Activated T-helper 2 cell treated with anti-CD3 and anti-CD28 coated beads, Interferon-gamma antibody, Interleukin-2, Interleukin-4, amounts not matched to agents 10 μg/mL and 5 μg/mL and 100 μg/mL, durations not matched to agents 14 hours and 24 hours and 36 hours (primary cell): ENCODE measurements at regions not wholly inside any gene's neighbourhood (a gene's known extent, or its start where the extent isn't known, plus 50 kb on each side); places are given as distances from the start of the nearest gene placed in this dataset.

Source experiments
- DNase-seq: peaks from one replicate; pipeline ENCODE4 v3.0.0; 2021; ENCODE audit warnings: low spot score
- H3K27ac Mint-ChIP-seq: one replicate; pipeline ENCODE4 v1.8.0; 2021; ENCODE audit warnings: mixed read lengths
- H3K27me3 Mint-ChIP-seq: one replicate; pipeline ENCODE4 v1.8.0; 2021; ENCODE audit warnings: low read depth, mixed read lengths
- H3K36me3 Mint-ChIP-seq: one replicate; pipeline ENCODE4 v1.8.0; 2021; ENCODE audit warnings: low read depth, mixed read lengths
- H3K4me1 Mint-ChIP-seq: one replicate; pipeline ENCODE4 v1.8.0; 2021; ENCODE audit warnings: low read depth, mixed read lengths
- H3K4me3 Mint-ChIP-seq: one replicate; pipeline ENCODE4 v1.8.0; 2021; ENCODE audit warnings: low read depth, mild to moderate bottlenecking, moderate library complexity, mixed read lengths
- H3K9me3 Mint-ChIP-seq: one replicate; pipeline ENCODE4 v1.8.0; 2021; ENCODE audit warnings: mixed read lengths
- intact Hi-C: fragments of 100-400 bp; cut with micrococcal nuclease; formaldehyde crosslinking; loops from one replicate; pipeline ENCODE4 v1.15.1; 2023

DNA sequence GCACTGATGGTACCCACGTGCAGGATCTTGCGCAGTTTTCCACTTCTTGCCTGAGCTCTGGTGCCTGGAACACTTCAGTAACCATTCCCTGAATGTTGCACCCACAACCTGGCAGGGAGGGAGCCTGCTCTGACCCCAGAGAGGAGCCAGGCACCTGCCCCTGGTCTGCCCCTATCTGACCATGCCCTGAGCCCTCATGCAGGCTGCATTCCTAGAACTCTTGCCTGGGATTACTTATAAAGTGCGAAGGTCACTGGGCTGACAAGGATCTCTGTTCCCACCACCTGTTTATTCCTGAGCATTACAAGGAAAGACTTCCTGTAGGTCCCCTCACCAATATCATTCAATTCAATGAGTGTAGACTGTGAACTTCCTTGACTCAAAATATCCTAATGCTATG, 191.9 kb upstream of the FMN2 start:
- Mint-ChIP-seq H3K27me3 (peaks cover 14% of the 10 kb centered on the region), H3K27ac (no peak overlapping the region), H3K4me1 (no peaks in the 10 kb centered on the region), H3K4me3 (no peak overlapping the region), H3K36me3 (no peaks in the 10 kb centered on the region), H3K9me3 (no peaks in the 10 kb centered on the region)
- intact Hi-C loops, result loop anchor here (5.0 to 10.0 kb wide), 3 partner anchors 107 to 315 kb away; no protein-coding TSS in a partner anchor
- no peak for DNase-seq

DNA sequence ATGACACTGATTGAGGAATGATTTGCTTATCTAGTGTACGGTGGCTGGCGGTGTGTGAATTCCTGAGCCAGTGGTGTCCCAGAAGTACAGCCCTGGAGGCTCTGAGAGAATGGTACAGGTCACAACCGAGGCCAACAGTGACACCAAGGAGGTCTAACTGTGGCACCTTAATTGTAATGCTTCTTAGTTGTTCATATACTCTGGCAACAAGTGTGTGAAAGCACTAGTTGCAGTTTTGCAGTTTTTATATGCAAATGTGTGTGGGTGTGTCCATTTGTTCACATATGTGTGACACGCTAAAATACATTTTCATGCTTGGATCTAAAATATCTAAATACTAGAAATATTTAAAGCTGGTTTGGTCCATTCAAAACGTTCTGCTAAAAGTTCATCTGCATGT, 185.3 kb upstream of the FMN2 start:
- H3K9me3 Mint-ChIP-seq, result no peaks in the 10 kb centered on the region
- H3K36me3 Mint-ChIP-seq, result no peaks in the 10 kb centered on the region
- no peaks in the 10 kb centered on the region for H3K4me1 Mint-ChIP-seq
- no peak for DNase-seq
- H3K27ac Mint-ChIP-seq, result no peak overlapping the region
- H3K4me3 Mint-ChIP-seq, result no peak overlapping the region
- intact Hi-C loops, result no loop called here
- H3K27me3 Mint-ChIP-seq, result peaks cover 7% of the 10 kb centered on the region

DNA sequence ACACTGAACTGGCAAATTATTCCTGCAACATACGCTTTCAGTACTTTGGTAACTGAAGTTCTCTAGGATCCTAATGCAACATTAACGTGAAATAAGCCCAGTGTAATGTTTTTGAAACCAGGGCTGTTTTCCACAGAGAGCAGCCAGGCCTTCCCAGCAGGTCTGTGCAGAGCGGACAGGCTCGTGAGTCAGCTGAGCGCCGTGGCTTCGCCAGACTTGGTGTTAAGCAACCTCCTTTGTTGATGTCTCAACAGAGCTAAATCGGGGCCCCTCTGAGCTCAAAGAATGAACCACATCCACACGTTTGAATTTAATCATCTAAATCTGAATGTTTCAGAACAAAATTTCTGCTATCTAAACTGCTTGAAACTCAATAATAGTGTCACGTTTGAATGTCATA, 181.8 kb upstream of the FMN2 start:
- H3K27me3 Mint-ChIP-seq, result peaks cover 2% of the 10 kb centered on the region
- H3K36me3 Mint-ChIP-seq, result no peaks in the 10 kb centered on the region
- peaks cover 2% of the 10 kb centered on the region for H3K4me1 Mint-ChIP-seq
- intact Hi-C loops, result no loop called here
- no peak overlapping the region for H3K27ac Mint-ChIP-seq
- H3K4me3 Mint-ChIP-seq, result no peak overlapping the region
- H3K9me3 Mint-ChIP-seq, result no peaks in the 10 kb centered on the region
- no peak for DNase-seq

DNA sequence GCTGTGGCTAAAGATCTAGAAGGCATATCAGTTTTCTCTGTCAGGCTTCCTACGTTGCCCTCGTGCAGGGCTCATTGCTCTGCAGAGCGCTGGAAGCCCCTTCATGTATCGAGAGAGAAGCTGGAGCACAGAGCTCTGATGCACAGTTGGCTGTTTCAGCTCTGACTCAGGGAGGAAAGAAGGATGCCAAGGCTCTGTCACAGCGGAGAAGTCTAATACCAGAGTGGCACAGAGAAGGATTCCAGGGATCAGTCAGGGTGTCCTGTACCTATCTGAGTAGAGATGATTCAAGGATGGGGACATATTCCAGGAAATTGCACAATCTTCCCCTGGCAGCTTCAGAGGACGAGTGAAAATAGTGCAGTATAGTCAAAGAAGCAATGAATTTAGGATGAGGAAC, 179.2 kb upstream of the FMN2 start:
- H3K36me3 Mint-ChIP-seq, result no peaks in the 10 kb centered on the region
- peaks cover 8% of the 10 kb centered on the region for H3K27me3 Mint-ChIP-seq
- no peak overlapping the region for H3K4me3 Mint-ChIP-seq
- intact Hi-C loops, result no loop called here
- H3K9me3 Mint-ChIP-seq, result no peaks in the 10 kb centered on the region
- no peak overlapping the region for H3K27ac Mint-ChIP-seq
- DNase-seq, result no peak
- peaks cover 2% of the 10 kb centered on the region for H3K4me1 Mint-ChIP-seq

DNA sequence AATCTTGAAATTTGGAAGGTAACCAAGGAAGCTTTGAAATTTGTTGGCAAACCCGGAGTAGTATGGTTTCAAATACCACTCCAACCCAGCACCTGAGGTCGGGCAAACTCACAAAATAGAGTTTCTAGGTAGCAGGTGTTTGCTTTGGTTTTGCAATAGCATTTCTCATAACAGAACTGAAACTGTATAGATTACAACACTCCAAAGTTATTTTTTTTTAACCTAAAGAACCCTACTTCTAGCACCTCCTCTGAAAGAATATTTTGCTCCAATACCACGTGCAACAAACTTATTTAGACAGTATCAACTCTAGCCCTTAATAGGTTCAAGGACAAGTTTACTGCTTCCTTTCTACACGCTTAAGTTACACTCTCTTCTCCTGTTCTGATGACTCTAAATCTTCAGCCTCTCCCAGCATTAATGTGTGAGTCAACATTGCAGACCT, 178.5 kb upstream of the FMN2 start:
- H3K9me3 Mint-ChIP-seq, result no peaks in the 10 kb centered on the region
- no peak overlapping the region for H3K27ac Mint-ChIP-seq
- no peak for DNase-seq

DNA sequence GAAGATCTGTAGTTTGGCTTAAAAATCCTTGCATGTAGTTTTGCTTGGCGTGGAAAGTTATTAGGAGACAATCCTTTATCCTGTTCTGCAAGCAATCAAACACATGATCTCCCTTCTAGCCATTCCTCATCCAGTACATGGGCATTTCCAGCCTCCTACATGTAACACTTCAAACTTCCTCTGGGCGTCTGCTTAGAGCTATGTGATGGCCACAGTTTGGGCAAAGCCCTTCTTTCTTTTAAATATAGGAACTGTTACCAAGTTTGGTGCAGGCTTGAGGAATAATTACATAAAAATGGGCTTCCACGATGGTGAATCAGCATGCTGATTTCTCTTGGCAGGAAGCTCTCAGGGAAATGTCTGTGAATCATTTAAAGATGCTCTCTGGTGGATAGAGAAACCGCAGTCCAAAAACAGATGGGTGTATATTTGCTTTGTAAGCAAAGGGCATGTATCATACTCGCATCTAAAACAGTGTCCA, 176.9 kb upstream of the FMN2 start:
- Mint-ChIP-seq H3K27me3 (peaks cover 8% of the 10 kb centered on the region), H3K9me3 (no peaks in the 10 kb centered on the region), H3K36me3 (no peaks in the 10 kb centered on the region)

More for the DNA sequence above, 178.5 kb upstream of the FMN2 start:
- no peaks in the 10 kb centered on the region for H3K36me3 Mint-ChIP-seq
- H3K4me1 Mint-ChIP-seq, result peaks cover 2% of the 10 kb centered on the region
- intact Hi-C loops, result no loop called here
- peaks cover 8% of the 10 kb centered on the region for H3K27me3 Mint-ChIP-seq
- no peak overlapping the region for H3K4me3 Mint-ChIP-seq

DNA sequence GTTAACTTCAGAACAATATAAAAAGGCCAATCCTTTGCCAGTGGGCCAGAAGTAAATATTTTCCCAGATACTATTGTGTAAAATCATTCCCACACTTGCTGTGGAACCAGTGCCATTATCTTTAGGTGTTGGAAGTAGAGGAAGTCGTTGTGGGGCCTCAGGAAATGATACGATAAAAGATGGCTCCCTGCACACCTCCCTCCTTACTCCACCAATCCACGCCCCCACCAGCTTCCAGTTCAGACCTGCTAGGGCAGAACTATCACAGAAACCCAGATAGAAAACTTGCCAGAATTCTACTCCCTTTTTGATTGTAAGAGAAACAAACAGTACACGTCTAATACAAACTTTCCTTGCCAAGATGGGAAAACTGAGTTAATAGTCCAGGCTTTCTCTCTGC, 173.0 kb upstream of the FMN2 start:
- Mint-ChIP-seq H3K4me1 (peaks cover 4% of the 10 kb centered on the region), H3K4me3 (no peak overlapping the region), H3K27me3 (peaks cover 10% of the 10 kb centered on the region), H3K27ac (no peak overlapping the region), H3K9me3 (no peaks in the 10 kb centered on the region), H3K36me3 (no peaks in the 10 kb centered on the region)
- intact Hi-C loops, result no loop called here
- no peak for DNase-seq

More for the DNA sequence above, 176.9 kb upstream of the FMN2 start:
- intact Hi-C loops, result no loop called here
- Mint-ChIP-seq H3K27ac (no peak overlapping the region), H3K4me3 (no peak overlapping the region), H3K4me1 (peaks cover 2% of the 10 kb centered on the region)
- DNase-seq, result no peak

DNA sequence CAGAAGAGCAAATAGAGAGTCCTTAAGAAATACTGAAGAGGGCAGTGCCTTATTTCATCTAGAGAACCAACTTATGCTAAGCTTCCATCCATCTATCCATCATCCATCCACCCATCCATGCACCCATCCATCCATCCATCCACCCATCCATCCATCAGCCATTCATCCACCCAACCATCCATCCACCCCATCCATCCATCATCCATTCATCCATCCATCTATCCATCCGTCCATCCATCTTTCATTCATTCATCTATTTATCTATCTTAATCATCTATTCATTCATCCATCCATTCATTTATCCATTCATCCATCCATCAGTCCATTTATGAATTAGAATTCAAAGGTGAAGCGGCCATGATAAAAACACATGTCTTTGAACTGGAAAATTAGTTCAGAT, 171.5 kb upstream of the FMN2 start:
- Mint-ChIP-seq H3K36me3 (no peaks in the 10 kb centered on the region), H3K27ac (no peak overlapping the region), H3K9me3 (no peaks in the 10 kb centered on the region), H3K27me3 (peaks cover 10% of the 10 kb centered on the region), H3K4me3 (no peak overlapping the region), H3K4me1 (peaks cover 4% of the 10 kb centered on the region)
- intact Hi-C loops, result no loop called here
- DNase-seq, result no peak

DNA sequence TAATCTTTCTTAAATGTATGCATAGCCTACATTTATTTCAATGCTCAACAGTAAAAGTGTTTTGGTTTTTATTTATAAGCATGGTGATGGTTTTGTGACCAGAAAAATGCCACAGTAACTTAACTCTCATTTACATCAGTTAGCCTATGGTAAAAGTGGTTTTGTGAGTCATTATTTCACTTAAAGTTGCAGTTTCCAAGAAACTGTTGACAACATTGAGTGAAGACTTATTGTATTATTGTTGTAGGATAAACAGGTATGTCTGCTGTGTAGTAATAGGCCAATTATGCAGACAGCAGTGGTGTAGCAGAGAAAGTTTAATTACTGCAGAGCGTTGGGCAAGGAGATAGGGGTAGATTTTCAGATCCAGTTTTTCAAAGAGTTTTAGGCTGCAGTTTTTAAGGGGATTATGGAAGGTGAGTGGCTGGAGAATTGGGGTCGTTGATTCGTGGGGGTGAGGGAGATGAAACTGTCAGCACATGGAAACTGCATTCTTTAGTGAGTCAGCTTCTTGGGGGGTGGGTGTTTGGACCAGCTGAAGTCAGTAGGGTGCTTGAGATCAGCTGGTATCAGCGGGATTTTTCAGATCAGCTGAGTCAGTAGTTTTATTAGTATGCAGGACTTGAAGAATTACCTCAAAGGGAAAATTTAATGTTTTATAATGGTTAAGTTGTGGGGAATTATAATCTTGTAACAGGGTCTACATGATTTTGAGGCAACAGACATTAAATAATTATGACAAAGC, 168.7 kb upstream of the FMN2 start:
- Mint-ChIP-seq H3K36me3 (no peaks in the 10 kb centered on the region), H3K4me3 (no peak overlapping the region), H3K4me1 (peaks cover 4% of the 10 kb centered on the region), H3K9me3 (no peaks in the 10 kb centered on the region), H3K27me3 (peaks cover 5% of the 10 kb centered on the region), H3K27ac (no peak overlapping the region)
- intact Hi-C loops, result no loop called here
- no peak for DNase-seq

DNA sequence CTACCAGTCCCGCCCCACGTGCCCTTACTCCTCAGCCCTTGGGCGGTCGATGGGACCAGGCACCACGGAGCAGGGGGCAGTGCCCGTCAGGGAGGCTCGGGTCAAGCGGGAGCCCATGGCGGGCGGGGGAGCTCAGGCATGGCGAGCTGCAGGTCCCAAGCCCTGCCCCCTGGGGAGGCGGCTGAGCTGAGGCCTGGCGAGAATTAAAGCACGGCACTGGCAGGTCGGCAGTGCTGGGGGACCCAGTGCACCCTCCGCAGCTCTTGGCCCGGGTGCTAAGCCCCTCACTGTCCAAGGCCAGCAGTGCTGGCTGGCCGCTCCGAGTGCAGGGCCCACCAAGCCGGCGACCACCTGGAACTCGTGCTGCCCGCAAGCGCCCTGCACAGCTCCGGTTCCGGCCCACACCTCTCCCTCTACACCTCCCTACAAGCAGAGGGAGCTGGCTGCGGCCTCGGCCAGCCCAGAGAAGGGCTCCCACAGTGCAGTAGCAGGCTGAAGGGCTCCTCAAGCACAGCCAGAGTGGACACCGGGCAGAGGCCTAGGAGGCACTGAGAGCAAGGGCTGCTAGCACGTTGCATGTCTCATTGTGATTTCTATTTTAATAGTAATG, 166.8 kb upstream of the FMN2 start:
- Mint-ChIP-seq H3K4me3 (no peak overlapping the region), H3K27ac (no peak overlapping the region), H3K27me3 (peaks cover 5% of the 10 kb centered on the region), H3K4me1 (peaks cover 4% of the 10 kb centered on the region), H3K9me3 (no peaks in the 10 kb centered on the region), H3K36me3 (no peaks in the 10 kb centered on the region)
- no peak for DNase-seq
- intact Hi-C loops, result no loop called here

DNA sequence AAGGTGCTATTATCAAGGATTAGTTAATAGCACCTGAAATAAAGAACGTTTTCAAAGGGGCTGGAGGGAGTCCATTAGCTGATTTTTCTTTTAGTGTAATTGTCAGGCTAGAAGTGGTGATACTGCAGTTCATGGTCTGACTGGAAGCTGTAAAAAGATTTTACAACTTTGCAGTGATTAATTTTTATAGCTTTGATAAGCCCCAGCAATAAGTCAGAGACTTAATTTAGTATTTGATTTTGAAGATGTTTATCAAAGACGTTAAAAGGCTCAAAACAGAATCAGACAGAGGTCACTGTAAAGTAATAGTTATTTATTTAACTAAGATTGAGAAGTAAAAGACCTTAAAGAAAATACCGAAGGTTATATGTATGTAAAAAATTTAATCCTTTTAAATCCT, 165.5 kb upstream of the FMN2 start:
- no peaks in the 10 kb centered on the region for H3K9me3 Mint-ChIP-seq

DNA sequence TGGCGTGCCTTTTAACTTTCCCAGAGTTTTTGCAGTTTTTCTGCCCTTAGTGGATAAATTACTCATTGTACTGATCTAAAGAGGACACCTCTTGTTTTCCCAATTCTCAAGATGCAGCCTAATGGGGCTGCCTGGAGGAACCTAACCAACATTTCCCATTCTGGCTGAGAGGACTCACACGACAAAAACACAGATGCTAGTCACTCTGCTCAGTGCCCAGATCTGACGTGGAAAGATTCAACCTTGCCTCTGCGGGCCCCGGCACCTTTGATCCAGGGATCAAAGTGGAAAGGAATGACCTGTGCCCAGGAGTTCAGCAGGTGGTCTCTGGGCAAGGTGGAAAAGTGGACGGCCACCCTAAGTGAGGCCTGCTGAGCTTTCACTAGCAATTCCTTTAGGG, 162.4 kb upstream of the FMN2 start:
- H3K4me3 Mint-ChIP-seq, result no peak overlapping the region
- H3K9me3 Mint-ChIP-seq, result no peaks in the 10 kb centered on the region
- H3K4me1 Mint-ChIP-seq, result no peaks in the 10 kb centered on the region
- DNase-seq, result no peak
- no peak overlapping the region for H3K27ac Mint-ChIP-seq
- intact Hi-C loops, result no loop called here
- no peaks in the 10 kb centered on the region for H3K36me3 Mint-ChIP-seq
- H3K27me3 Mint-ChIP-seq, result no peaks in the 10 kb centered on the region

More for the DNA sequence above, 165.5 kb upstream of the FMN2 start:
- Mint-ChIP-seq H3K4me1 (peaks cover 4% of the 10 kb centered on the region), H3K27me3 (no peaks in the 10 kb centered on the region), H3K4me3 (no peak overlapping the region), H3K36me3 (no peaks in the 10 kb centered on the region), H3K27ac (no peak overlapping the region)
- no peak for DNase-seq
- intact Hi-C loops, result no loop called here

DNA sequence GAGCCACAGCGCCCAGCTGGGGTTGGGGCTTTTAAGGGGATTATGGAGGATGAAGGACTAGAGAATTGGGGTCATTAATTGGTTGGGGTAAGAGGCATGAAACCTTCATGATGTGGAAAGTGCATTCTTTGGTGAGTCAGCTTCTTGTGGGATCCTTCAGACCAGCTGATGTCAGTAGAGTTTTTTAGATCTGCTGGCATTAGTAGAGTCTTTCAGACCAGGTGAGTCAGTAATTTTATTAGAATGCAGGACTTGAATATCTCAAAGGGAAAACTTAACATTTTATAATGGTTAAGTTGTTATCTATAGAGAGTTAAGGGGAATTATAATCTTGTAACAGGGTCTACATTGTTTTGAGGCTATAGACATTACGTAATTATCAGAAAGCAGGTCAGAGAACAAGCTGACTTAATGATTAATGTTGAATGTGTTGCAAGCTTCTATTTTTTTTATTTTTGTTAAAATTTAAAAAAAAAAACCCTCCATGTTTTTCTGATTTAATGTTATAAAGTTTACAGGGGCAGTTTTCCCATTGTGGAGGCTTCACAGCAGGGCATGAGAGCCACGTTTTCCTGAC, 160.9 kb upstream of the FMN2 start:
- no peak overlapping the region for H3K27ac Mint-ChIP-seq
- no peaks in the 10 kb centered on the region for H3K27me3 Mint-ChIP-seq
- H3K4me1 Mint-ChIP-seq, result no peaks in the 10 kb centered on the region
- no peaks in the 10 kb centered on the region for H3K36me3 Mint-ChIP-seq
- H3K4me3 Mint-ChIP-seq, result no peak overlapping the region
- intact Hi-C loops, result no loop called here
- DNase-seq, result no peak
- H3K9me3 Mint-ChIP-seq, result no peaks in the 10 kb centered on the region
